ENCODE measurements at regions not wholly inside any gene's neighbourhood (a gene's known extent, or its start where the extent isn't known, plus 50 kb on each side); places are given as distances from the start of the nearest gene placed in this dataset.
"Not testable (repeated sequence)": the region's sequence is repeated elsewhere in the genome, so short reads cannot be mapped to it uniquely, and the experiment has no call there.

DNA sequence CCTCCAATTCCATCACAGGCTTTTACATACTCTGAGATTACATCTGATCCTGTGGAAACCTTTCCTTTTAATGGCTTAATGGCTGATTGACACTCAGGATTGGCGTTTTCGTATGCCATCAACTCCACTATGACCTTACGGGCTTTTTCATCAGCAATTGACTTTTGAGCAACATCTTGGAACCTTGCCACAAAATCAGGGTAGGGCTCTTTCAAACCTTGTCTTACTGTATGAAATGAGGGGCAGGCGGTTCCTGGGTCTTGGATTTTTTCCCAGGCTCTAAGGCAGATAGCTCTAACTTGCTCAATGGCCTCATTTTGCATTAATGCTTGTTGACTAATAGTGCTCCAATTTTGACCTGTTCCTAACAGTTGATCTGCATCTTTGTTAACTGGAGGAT is 250.9 kb upstream of the PRKCQ start:
- TF ChIP-seq, protein P1, sequence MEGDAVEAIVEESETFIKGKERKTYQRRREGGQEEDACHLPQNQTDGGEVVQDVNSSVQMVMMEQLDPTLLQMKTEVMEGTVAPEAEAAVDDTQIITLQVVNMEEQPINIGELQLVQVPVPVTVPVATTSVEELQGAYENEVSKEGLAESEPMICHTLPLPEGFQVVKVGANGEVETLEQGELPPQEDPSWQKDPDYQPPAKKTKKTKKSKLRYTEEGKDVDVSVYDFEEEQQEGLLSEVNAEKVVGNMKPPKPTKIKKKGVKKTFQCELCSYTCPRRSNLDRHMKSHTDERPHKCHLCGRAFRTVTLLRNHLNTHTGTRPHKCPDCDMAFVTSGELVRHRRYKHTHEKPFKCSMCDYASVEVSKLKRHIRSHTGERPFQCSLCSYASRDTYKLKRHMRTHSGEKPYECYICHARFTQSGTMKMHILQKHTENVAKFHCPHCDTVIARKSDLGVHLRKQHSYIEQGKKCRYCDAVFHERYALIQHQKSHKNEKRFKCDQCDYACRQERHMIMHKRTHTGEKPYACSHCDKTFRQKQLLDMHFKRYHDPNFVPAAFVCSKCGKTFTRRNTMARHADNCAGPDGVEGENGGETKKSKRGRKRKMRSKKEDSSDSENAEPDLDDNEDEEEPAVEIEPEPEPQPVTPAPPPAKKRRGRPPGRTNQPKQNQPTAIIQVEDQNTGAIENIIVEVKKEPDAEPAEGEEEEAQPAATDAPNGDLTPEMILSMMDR (conservative IDR thresholded peaks at IDR 0.05; ENCODE audit: low read length) = not testable (repeated sequence)
- not testable (repeated sequence) for TF ChIP-seq EZH2phosphoT487 (IDR thresholded peaks at IDR 0.05; ENCODE audit: borderline replicate concordance)

All from Loucy (cell line).